ENCODE measurements at regions not wholly inside any gene's neighbourhood (a gene's known extent, or its start where the extent isn't known, plus 50 kb on each side); places are given as distances from the start of the nearest gene placed in this dataset.

DNA sequence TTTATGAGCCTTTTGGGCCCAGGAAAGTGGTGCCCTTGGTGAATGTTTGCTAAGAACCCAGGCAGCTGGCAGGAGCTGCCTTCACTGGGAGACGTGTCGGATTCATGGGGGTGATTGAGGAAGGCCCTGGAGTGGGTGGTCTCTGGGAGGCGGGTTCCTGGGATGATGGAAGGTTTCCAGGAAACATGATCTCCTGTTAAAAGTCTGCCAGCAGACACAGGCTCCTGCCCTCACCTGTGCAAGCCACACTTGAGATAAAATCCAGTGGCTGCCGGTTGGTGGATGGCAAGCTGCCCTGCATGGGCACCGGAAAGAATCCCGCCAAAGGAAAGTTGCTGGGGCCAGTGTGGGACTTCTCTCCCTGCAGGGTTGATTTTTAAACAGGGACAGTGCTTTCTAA, 189.0 kb upstream of the CIBAR2 start:
- Mint-ChIP-seq H3K27me3 (ENCODE audit: insufficient read depth) (no peaks in the 10 kb centered on the region), H3K27ac (no peak overlapping the region), H3K9me3 (no peaks in the 10 kb centered on the region), H3K4me1 (peaks cover 28% of the 10 kb centered on the region), H3K4me3 (no peak overlapping the region), H3K36me3 (ENCODE audit: low read depth) (no peaks in the 10 kb centered on the region)
- 85% methylated on average over 6 of the region's 6 CpGs for WGBS, 2 experiments (ENCODE audit: insufficient coverage in 1 of 2, insufficient read length in 1 of 2)
- TF ChIP-seq, protein P1, sequence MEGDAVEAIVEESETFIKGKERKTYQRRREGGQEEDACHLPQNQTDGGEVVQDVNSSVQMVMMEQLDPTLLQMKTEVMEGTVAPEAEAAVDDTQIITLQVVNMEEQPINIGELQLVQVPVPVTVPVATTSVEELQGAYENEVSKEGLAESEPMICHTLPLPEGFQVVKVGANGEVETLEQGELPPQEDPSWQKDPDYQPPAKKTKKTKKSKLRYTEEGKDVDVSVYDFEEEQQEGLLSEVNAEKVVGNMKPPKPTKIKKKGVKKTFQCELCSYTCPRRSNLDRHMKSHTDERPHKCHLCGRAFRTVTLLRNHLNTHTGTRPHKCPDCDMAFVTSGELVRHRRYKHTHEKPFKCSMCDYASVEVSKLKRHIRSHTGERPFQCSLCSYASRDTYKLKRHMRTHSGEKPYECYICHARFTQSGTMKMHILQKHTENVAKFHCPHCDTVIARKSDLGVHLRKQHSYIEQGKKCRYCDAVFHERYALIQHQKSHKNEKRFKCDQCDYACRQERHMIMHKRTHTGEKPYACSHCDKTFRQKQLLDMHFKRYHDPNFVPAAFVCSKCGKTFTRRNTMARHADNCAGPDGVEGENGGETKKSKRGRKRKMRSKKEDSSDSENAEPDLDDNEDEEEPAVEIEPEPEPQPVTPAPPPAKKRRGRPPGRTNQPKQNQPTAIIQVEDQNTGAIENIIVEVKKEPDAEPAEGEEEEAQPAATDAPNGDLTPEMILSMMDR (conservative IDR thresholded peaks at IDR 0.05) = no peak
- H3K9ac ChIP-seq (ENCODE audit: extremely low read depth, low read length, poor library complexity, severe bottlenecking) = no peak overlapping the region
- H3K4me1 ChIP-seq (ENCODE audit: control insufficient read depth, insufficient read depth, low read length) = peaks cover 13% of the 10 kb centered on the region
- no peak overlapping the region for H3K27ac ChIP-seq (ENCODE audit: low read depth, low read length)
- no peaks in the 10 kb centered on the region for H3K27me3 ChIP-seq (ENCODE audit: control insufficient read depth, insufficient read depth, low read length, poor library complexity, severe bottlenecking)
- no peaks in the 10 kb centered on the region for H3K9me3 ChIP-seq (ENCODE audit: control insufficient read depth, low read length)
- no peak overlapping the region for H3K4me3 ChIP-seq (ENCODE audit: low read length)
- no peak for DNase-seq
- H3K36me3 ChIP-seq (ENCODE audit: control insufficient read depth, insufficient read depth, low read length) = no peaks in the 10 kb centered on the region

DNA sequence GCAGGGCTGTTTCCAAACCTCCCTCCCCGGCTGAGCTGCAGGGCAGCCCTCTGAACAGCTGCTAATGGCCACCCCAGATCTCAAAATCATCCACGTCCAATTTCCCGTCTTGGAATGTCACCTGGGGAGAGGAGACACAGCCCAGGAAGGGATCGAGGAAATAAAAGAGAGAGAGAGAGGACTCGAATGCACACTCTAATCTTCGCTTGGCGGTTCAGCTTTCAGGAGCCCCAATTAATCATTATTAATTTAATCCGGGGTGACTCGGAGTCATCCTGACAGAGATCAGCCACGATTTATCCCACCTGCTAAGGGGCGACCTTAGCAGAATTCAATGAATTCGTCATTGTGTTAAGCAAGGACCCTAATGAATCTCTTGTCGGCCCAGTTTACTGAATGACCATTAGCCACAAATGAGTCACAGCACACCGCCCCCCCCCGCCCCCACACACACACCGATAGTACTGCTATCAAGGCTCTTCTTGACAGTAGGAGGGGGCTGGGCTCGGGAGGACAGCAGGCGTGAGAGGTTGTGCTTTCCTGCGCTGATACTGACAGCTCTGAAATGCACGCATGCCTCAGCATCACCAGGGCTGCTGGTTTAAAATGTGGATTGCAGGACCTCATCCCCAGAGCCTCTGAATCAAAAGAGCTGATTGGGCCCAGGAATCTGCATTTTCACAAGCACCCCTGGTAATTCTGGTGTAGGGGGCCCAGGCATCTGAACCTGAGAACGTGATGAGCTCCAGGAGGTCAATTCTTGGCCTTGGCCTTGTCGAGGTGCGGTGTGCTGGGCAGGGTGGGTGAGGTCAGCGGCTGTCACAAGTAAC, 190.0 kb upstream of the CIBAR2 start:
- H3K27me3 ChIP-seq (ENCODE audit: control insufficient read depth, insufficient read depth, low read length, poor library complexity, severe bottlenecking) = no peaks in the 10 kb centered on the region
- TF ChIP-seq, protein P1 (conservative IDR thresholded peaks at IDR 0.05) = no peak
- WGBS, 2 experiments (ENCODE audit: insufficient coverage in 1 of 2, insufficient read length in 1 of 2) = 39 to 41% methylated on average over 12 to 24 of the region's 24 CpGs
- Mint-ChIP-seq H3K27ac (no peak overlapping the region), H3K9me3 (peaks cover 1% of the 10 kb centered on the region), H3K4me1 (peaks cover 29% of the 10 kb centered on the region), H3K36me3 (ENCODE audit: low read depth) (no peaks in the 10 kb centered on the region), H3K4me3 (no peak overlapping the region), H3K27me3 (ENCODE audit: insufficient read depth) (no peaks in the 10 kb centered on the region)
- H3K36me3 ChIP-seq (ENCODE audit: control insufficient read depth, insufficient read depth, low read length) = no peaks in the 10 kb centered on the region
- no peak overlapping the region for H3K27ac ChIP-seq (ENCODE audit: low read depth, low read length)
- H3K9me3 ChIP-seq (ENCODE audit: control insufficient read depth, low read length) = no peaks in the 10 kb centered on the region
- peaks cover 15% of the 10 kb centered on the region for H3K4me1 ChIP-seq (ENCODE audit: control insufficient read depth, insufficient read depth, low read length)
- peak overlapping the region; percentile 72 for H3K4me3 ChIP-seq (ENCODE audit: low read length)
- peak; percentile 81 for DNase-seq
- H3K9ac ChIP-seq (ENCODE audit: extremely low read depth, low read length, poor library complexity, severe bottlenecking) = peak overlapping the region; percentile 15

- Mint-ChIP-seq H3K4me1 (peaks cover 35% of the 10 kb centered on the region), H3K27me3 (ENCODE audit: insufficient read depth) (no peaks in the 10 kb centered on the region), H3K9me3 (peaks cover 5% of the 10 kb centered on the region), H3K27ac (no peak overlapping the region), H3K36me3 (ENCODE audit: low read depth) (no peaks in the 10 kb centered on the region), H3K4me3 (peak overlapping the region; percentile 19)
- Histone ChIP-seq H3K9me3 (ENCODE audit: control insufficient read depth, low read length) (no peaks in the 10 kb centered on the region), H3K9ac (ENCODE audit: extremely low read depth, low read length, poor library complexity, severe bottlenecking) (peak overlapping the region; percentile 15), H3K27me3 (ENCODE audit: control insufficient read depth, insufficient read depth, low read length, poor library complexity, severe bottlenecking) (no peaks in the 10 kb centered on the region), H3K36me3 (ENCODE audit: control insufficient read depth, insufficient read depth, low read length) (no peaks in the 10 kb centered on the region), H3K4me3 (ENCODE audit: low read length) (peak overlapping the region; percentile 72), H3K27ac (ENCODE audit: low read depth, low read length) (no peak overlapping the region), H3K4me1 (ENCODE audit: control insufficient read depth, insufficient read depth, low read length) (peaks cover 21% of the 10 kb centered on the region)
- 19 to 40% methylated on average over 8 to 26 of the region's 26 CpGs for WGBS, 2 experiments (ENCODE audit: insufficient coverage in 1 of 2, insufficient read length in 1 of 2)
- no peak for DNase-seq
- TF ChIP-seq, protein P1 (conservative IDR thresholded peaks at IDR 0.05) = no peak
These were observed 190.6 kb upstream of the CIBAR2 start for GRCh38 chr16:85302848-85303353.

Measured in endodermal cell (in vitro differentiated cells).